ENCODE measurements at regions not wholly inside any gene's neighbourhood (a gene's known extent, or its start where the extent isn't known, plus 50 kb on each side); places are given as distances from the start of the nearest gene placed in this dataset.

- TF ChIP-seq CTCF (conservative IDR thresholded peaks at IDR 0.05; ENCODE audit: low read depth, low read length) (no peak), EZH2 (IDR thresholded peaks at IDR 0.05; ENCODE audit: low read length, unreplicated experiment) (no peak)
Observed at GRCh38 chr1:213376862-213377372, 325.9 kb downstream of the RPS6KC1 start.

Measured in PC-3 (cell line).